Uterus (tissue), 3 donors: ENCODE measurements at regions not wholly inside any gene's neighbourhood (a gene's known extent, or its start where the extent isn't known, plus 50 kb on each side); places are given as distances from the start of the nearest gene placed in this dataset.

Source experiments
- DNase-seq, 2 donors: peaks; one replicate each; pipeline ENCODE4 v3.0.0-alpha.2; 2019 to 2020
- H3K27ac ChIP-seq, 2 donors: fragments of 200-600 bp; sonication (generic); 1 replicate in 1 of 2; 2 replicates in 1 of 2; pipeline ENCODE4 v1.5.1; 2016 to 2018
- H3K27me3 ChIP-seq, 2 donors: fragments of 200-600 bp; sonication (generic); one replicate each; pipeline ENCODE4 v1.5.1; 2018 to 2019; ENCODE audit warnings: control low read depth in 1 of 2
- H3K36me3 ChIP-seq, 2 donors: fragments of 200-600 bp; sonication (generic); one replicate each; pipeline ENCODE4 v1.5.1; 2019; ENCODE audit warnings: control low read depth in 1 of 2
- H3K4me1 ChIP-seq, 2 donors: fragments of 200-600 bp; sonication (generic); one replicate each; pipeline ENCODE4 v1.5.1; 2018 to 2019; ENCODE audit warnings: control low read depth in 1 of 2
- H3K4me3 ChIP-seq, 2 donors: fragments of 200-600 bp; sonication (generic); 1 replicate in 1 of 2; 2 replicates in 1 of 2; pipeline ENCODE4 v1.5.1; 2018 to 2019; ENCODE audit warnings: mild to moderate bottlenecking in 1 of 2
- H3K9me3 ChIP-seq, 2 donors: fragments of 200-600 bp; sonication (generic); one replicate each; pipeline ENCODE4 v1.5.1; 2019; ENCODE audit warnings: control low read depth in 1 of 2
- CTCF ChIP-seq, 4 experiments: fragments of 200-600 bp in 2 of 4; fragments of 450-650 bp in 2 of 4; sonication (generic) in 2 of 4; IDR thresholded peaks; one replicate each; pipeline ENCODE4 v1.5.1; 2016 to 2019; ENCODE audit warnings: antibody characterized with exemption in 4 of 4, mild to moderate bottlenecking in 2 of 4, moderate library complexity in 1 of 4
- POLR2A ChIP-seq, 2 donors: fragments of 450-650 bp; IDR thresholded peaks; one replicate each; pipeline ENCODE4 v1.6.1; 2016; ENCODE audit warnings: antibody characterized with exemption in 2 of 2, mild to moderate bottlenecking in 1 of 2, moderate library complexity in 1 of 2
- intact Hi-C: fragments of 100-400 bp; cut with DNase I; formaldehyde crosslinking; loops from one replicate; pipeline ENCODE4 v1.15.1; 2023; ENCODE audit warnings: low total_unique reads
- donor health status: DM: yes; HTN: yes; CAD: no.

- Histone ChIP-seq H3K36me3 (no peaks in the 10 kb centered on the region), H3K27me3 (no peaks in the 10 kb centered on the region), H3K27ac (no peak overlapping the region), H3K4me1 (no peaks in the 10 kb centered on the region), H3K4me3 (no peak overlapping the region), H3K9me3 (no peaks in the 10 kb centered on the region)
- DNase-seq: no peak
- no peak for TF ChIP-seq CTCF (IDR thresholded peaks at IDR 0.05)
- TF ChIP-seq POLR2A (IDR thresholded peaks at IDR 0.05): no peak
- intact Hi-C loops: no loop called here
Observed at GRCh38 chr10:52540479-52540984, 226.5 kb downstream of the DKK1 start.

- Histone ChIP-seq H3K27me3 (no peaks in the 10 kb centered on the region), H3K36me3 (no peaks in the 10 kb centered on the region), H3K4me3 (no peak overlapping the region), H3K27ac (no peak overlapping the region), H3K9me3 (no peaks in the 10 kb centered on the region), H3K4me1 (no peaks in the 10 kb centered on the region)
- DNase-seq: no peak
- intact Hi-C loops: no loop called here
- TF ChIP-seq CTCF (IDR thresholded peaks at IDR 0.05) (no peak), POLR2A (IDR thresholded peaks at IDR 0.05) (no peak)
Observed at GRCh38 chr10:52541006-52541473, 227.0 kb downstream of the DKK1 start.

GRCh38 chr10:52542906-52543305 is 228.8 kb downstream of the DKK1 start:
- Histone ChIP-seq H3K27ac (no peak overlapping the region), H3K4me1 (no peaks in the 10 kb centered on the region), H3K27me3 (no peaks in the 10 kb centered on the region), H3K36me3 (no peaks in the 10 kb centered on the region), H3K4me3 (no peak overlapping the region), H3K9me3 (no peaks in the 10 kb centered on the region)
- no peak for TF ChIP-seq POLR2A (IDR thresholded peaks at IDR 0.05)
- no peak for TF ChIP-seq CTCF (IDR thresholded peaks at IDR 0.05)
- DNase-seq: no peak
- intact Hi-C loops: no loop called here

GRCh38 chr10:52551046-52551445 is 221.5 kb downstream of the MBL2 start:
- Histone ChIP-seq H3K27me3 (no peaks in the 10 kb centered on the region), H3K36me3 (no peaks in the 10 kb centered on the region), H3K27ac (no peak overlapping the region), H3K4me1 (no peaks in the 10 kb centered on the region), H3K9me3 (no peaks in the 10 kb centered on the region), H3K4me3 (no peak overlapping the region)
- no peak for TF ChIP-seq CTCF (IDR thresholded peaks at IDR 0.05)
- no peak for TF ChIP-seq POLR2A (IDR thresholded peaks at IDR 0.05)
- intact Hi-C loops: no loop called here
- no peak for DNase-seq

GRCh38 chr10:52558090-52558489 is 214.5 kb downstream of the MBL2 start:
- no peaks in the 10 kb centered on the region for H3K36me3 ChIP-seq
- H3K9me3 ChIP-seq: no peaks in the 10 kb centered on the region
- H3K27me3 ChIP-seq: no peaks in the 10 kb centered on the region
- no peak for DNase-seq
- intact Hi-C loops: no loop called here
- H3K4me3 ChIP-seq: no peak overlapping the region
- no peak overlapping the region for H3K27ac ChIP-seq
- no peaks in the 10 kb centered on the region for H3K4me1 ChIP-seq
- TF ChIP-seq CTCF (IDR thresholded peaks at IDR 0.05) (no peak), POLR2A (IDR thresholded peaks at IDR 0.05) (no peak)
